ENCODE measurements at regions not wholly inside any gene's neighbourhood (a gene's known extent, or its start where the extent isn't known, plus 50 kb on each side); places are given as distances from the start of the nearest gene placed in this dataset.
"Not testable (repeated sequence)": the region's sequence is repeated elsewhere in the genome, so short reads cannot be mapped to it uniquely, and the experiment has no call there.

DNA sequence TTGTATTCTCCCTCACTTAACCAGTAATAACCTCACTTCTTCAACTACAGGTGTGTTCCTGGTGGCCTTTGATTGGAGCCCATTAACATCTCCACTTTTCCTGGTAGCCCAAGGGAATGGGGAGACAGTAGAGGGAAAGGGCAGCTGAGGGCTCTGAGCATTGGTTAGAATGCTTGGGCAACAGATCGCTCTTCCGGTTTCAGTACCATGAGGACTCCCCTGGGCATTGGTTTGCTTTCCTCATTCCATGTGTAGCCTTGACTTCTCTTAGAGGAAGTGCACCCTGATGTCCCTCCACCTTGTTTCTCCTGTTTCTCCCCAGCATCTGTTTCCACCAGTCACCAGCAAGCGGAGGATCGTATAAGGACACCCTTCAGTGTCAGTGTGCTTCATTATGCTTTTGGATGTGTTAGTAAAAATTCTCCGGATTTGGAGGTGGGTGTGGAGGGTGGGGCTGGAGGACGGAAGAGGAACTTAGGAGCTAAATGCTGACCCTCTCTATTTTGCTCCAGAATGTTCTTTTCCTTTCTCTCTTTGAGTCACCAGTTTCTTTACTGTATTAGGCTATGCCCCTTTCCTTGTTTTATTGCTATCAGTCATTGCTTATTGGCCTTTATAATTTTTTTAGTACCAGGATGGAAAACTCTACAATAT, 50.6 kb upstream of the ZNG1B start:
- not testable (repeated sequence) for H3K4me1 ChIP-seq; DNase-seq; H3K36me3 ChIP-seq (replicated peaks in 1 of 2; ENCODE audit: insufficient read depth in 1 of 2, low read depth in 2 of 2); ATAC-seq; H3K27me3 ChIP-seq; H3K9me3 ChIP-seq; H3K27ac ChIP-seq; H3K4me3 ChIP-seq
- intact Hi-C loops (cut with DNase I), result loop anchor here (5.0 kb wide), 1 partner anchor 255 kb away; no protein-coding TSS in a partner anchor
- 69 to 71% methylated on average over 6 of the region's 6 CpGs for WGBS, 2 donors

DNA sequence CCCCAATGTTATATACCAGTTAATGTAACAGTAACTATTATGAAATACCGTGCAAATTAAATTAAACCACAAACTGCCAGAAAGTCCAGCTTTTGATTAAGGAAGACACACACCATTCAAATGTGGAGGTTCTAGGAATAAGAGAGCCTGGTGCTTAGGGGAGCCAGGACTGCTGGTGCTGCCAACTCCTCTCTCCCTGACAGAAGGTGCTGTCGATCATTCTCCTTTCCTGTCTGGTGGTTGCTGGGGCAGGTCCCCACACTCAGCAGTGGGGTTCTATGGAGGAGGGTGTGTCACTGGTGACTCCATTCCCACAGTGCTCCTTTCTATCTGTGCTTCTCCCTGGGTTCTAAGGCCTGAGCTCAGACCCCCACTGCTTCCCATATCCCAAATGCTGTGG, 57.9 kb upstream of the ZNG1B start:
- H3K27ac ChIP-seq; H3K9me3 ChIP-seq; H3K36me3 ChIP-seq (replicated peaks in 1 of 2; ENCODE audit: insufficient read depth in 1 of 2, low read depth in 2 of 2); H3K4me1 ChIP-seq; ATAC-seq; H3K4me3 ChIP-seq; intact Hi-C loops (cut with DNase I); H3K27me3 ChIP-seq; DNase-seq: not testable (repeated sequence)
- 66 to 72% methylated on average over 2 of the region's 2 CpGs for WGBS, 2 donors

DNA sequence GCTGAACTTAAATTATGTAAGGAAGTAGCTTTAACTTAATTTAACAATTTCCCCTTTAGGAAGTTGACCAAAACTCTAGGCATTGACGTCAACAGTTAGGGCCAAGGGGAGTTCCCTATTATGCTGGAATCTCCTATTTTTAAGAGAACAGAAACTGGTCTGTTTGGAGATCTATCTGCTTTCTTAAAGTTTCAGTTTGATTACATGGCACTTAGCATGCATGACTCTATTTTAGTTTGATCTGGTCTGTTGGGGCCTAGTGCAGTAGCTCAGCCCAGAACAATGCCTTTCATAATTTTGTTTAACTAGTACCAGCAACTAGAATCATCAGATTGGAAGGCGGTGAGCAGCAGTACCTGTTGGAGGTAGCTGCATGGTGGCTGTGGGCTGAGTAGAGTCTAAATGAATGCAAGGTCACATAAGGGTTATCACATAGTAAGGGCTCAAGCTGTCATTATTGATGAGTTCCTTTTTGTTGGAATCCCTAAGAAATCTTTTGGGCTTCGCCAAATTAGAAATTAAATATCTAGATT, 60.5 kb upstream of the ZNG1B start:
- no peaks in the 10 kb centered on the region for H3K36me3 ChIP-seq (replicated peaks in 1 of 2; ENCODE audit: insufficient read depth in 1 of 2, low read depth in 2 of 2)
- 86 to 88% methylated on average over 3 of the region's 3 CpGs for WGBS, 2 donors
- no peaks in the 10 kb centered on the region for H3K27me3 ChIP-seq
- intact Hi-C loops (cut with DNase I), result no loop called here
- TF ChIP-seq, protein P1, sequence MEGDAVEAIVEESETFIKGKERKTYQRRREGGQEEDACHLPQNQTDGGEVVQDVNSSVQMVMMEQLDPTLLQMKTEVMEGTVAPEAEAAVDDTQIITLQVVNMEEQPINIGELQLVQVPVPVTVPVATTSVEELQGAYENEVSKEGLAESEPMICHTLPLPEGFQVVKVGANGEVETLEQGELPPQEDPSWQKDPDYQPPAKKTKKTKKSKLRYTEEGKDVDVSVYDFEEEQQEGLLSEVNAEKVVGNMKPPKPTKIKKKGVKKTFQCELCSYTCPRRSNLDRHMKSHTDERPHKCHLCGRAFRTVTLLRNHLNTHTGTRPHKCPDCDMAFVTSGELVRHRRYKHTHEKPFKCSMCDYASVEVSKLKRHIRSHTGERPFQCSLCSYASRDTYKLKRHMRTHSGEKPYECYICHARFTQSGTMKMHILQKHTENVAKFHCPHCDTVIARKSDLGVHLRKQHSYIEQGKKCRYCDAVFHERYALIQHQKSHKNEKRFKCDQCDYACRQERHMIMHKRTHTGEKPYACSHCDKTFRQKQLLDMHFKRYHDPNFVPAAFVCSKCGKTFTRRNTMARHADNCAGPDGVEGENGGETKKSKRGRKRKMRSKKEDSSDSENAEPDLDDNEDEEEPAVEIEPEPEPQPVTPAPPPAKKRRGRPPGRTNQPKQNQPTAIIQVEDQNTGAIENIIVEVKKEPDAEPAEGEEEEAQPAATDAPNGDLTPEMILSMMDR (IDR thresholded peaks at IDR 0.05), result no peak
- no peak for TF ChIP-seq POLR2A (IDR thresholded peaks at IDR 0.05)
- H3K9me3 ChIP-seq, result no peaks in the 10 kb centered on the region
- ATAC-seq (no peak), DNase-seq (peak in 1 of 4 donors; percentile 17)
- peak overlapping the region in 1 of 4 donors; percentile 27 for H3K27ac ChIP-seq
- H3K4me3 ChIP-seq, result no peak overlapping the region
- no peaks in the 10 kb centered on the region for H3K4me1 ChIP-seq

DNA sequence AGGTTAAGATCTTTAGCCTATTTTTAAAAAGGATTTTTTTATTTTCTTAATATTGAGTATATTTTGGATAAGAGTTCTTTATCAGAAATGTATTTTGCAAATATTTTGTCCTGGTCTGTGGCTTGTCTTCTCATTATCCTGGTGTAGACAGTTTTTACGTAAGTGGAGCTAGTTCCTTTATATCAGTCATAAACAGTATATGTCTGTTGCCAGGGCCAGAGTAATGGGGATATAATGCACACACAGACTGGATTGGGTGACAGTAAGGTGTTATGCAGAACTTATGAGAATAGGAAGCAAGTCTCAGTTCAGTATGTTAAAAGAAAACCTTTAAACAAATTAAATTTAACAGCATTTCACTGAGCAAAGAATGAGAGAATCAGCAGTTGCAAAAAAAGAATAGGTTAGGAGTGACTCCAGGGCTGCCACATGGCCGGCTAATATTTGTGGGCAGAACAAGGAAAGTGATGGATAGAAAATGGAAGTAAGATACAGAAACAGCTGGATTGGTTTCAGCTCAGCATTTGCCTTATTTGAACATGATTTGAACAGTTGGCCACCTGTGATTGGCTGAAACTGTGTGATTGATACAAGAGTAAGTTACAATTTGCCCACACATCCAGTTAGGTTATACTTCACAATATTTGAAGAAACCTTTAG, 61.1 kb upstream of the ZNG1B start:
- ATAC-seq (no peak), DNase-seq (no peak)
- Histone ChIP-seq H3K36me3 (replicated peaks in 1 of 2; ENCODE audit: insufficient read depth in 1 of 2, low read depth in 2 of 2) (no peaks in the 10 kb centered on the region), H3K4me3 (no peak overlapping the region), H3K4me1 (no peaks in the 10 kb centered on the region), H3K27me3 (no peaks in the 10 kb centered on the region), H3K27ac (peak overlapping the region in 1 of 4 donors; percentile 27), H3K9me3 (no peaks in the 10 kb centered on the region)
- intact Hi-C loops (cut with DNase I), result no loop called here
- 65 to 83% methylated on average over 2 of the region's 2 CpGs for WGBS, 2 donors
- TF ChIP-seq, protein P1 (IDR thresholded peaks at IDR 0.05), result no peak
- no peak for TF ChIP-seq POLR2A (IDR thresholded peaks at IDR 0.05)

DNA sequence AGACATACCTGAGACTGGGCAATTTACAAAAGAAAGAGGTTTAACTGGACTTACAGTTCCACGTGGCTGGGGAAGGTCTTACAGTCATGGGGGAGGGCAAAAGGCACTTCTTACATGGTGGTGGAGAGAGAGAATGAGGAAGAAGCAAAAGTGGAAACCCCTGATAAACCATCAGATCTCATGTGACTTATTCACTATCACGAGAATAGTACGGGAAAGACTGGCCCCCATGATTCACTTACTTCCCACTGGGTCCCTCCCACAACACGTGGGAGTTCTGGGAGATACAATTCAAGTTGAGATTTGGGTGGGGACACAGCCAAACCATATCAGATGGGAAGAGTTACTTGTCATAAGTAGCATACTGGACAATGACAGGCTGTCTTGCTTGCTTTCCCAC, 62.6 kb upstream of the ZNG1B start:
- not testable (repeated sequence) for H3K4me1 ChIP-seq; ATAC-seq; DNase-seq; H3K4me3 ChIP-seq; H3K36me3 ChIP-seq (replicated peaks in 1 of 2; ENCODE audit: insufficient read depth in 1 of 2, low read depth in 2 of 2); H3K27me3 ChIP-seq; H3K27ac ChIP-seq; H3K9me3 ChIP-seq
- 31 to 34% methylated on average over 4 of the region's 4 CpGs for WGBS, 2 donors
- intact Hi-C loops (cut with DNase I), result loop anchor here (5.0 kb wide), 1 partner anchor 128 kb away; no protein-coding TSS in a partner anchor

DNA sequence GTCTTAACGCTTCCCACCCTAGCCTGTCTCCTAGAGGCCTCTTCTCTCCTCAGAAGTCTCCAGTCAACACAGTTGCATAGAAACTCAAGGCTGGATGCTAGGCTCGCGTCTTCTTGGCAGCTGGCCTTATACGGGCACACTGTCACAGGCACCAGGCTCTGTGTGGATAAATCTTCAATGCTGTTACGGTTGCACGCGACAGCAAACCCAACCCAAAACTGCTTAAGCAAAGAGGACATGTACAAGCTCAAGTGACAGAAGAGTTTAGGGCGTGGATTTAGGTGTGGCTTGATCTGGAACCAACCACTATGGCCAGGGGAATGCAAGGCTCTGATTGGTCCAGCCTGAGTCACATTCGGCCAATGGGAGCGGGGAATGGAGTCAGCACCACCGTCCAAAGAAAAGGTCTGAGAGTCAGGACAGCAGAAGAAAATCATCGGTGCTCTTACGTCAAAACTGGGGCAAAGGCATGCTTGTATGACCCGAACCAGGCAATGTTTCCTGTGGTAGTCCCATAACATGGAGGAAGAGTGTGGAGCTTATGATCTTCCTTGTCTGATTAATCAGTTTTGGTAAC, 65.1 kb upstream of the ZNG1B start:
- not testable (repeated sequence) for H3K27me3 ChIP-seq; H3K4me1 ChIP-seq; H3K27ac ChIP-seq; H3K36me3 ChIP-seq (replicated peaks in 1 of 2; ENCODE audit: insufficient read depth in 1 of 2, low read depth in 2 of 2); H3K4me3 ChIP-seq; ATAC-seq; DNase-seq; H3K9me3 ChIP-seq
- WGBS, 2 donors, result 73 to 78% methylated on average over 14 of the region's 14 CpGs
- intact Hi-C loops (cut with DNase I), result loop anchor here (5.0 kb wide), 1 partner anchor 125 kb away; no protein-coding TSS in a partner anchor

Measured in body of pancreas (tissue), 4 donors.